GM19467 (cell line): ENCODE measurements at regions not wholly inside any gene's neighbourhood (a gene's known extent, or its start where the extent isn't known, plus 50 kb on each side); places are given as distances from the start of the nearest gene placed in this dataset.

ENCODE experiments used
- ATAC-seq: cut with Tn5 transposase; IDR thresholded peaks from one replicate; pipeline ENCODE4 v1.9.1; 2021; ENCODE audit warnings: mild to moderate bottlenecking, moderate library complexity; ENCODE audit not compliant: unreplicated experiment

- ATAC-seq: no peak
Measured at GRCh38 chr3:18778598-18778997, 353.5 kb upstream of the SATB1 start.

- no peak for ATAC-seq
Measured at GRCh38 chr3:18778094-18778493, 353.0 kb upstream of the SATB1 start.

GRCh38 chr3:18775501-18775900 is 350.4 kb upstream of the SATB1 start:
- no peak for ATAC-seq

DNA sequence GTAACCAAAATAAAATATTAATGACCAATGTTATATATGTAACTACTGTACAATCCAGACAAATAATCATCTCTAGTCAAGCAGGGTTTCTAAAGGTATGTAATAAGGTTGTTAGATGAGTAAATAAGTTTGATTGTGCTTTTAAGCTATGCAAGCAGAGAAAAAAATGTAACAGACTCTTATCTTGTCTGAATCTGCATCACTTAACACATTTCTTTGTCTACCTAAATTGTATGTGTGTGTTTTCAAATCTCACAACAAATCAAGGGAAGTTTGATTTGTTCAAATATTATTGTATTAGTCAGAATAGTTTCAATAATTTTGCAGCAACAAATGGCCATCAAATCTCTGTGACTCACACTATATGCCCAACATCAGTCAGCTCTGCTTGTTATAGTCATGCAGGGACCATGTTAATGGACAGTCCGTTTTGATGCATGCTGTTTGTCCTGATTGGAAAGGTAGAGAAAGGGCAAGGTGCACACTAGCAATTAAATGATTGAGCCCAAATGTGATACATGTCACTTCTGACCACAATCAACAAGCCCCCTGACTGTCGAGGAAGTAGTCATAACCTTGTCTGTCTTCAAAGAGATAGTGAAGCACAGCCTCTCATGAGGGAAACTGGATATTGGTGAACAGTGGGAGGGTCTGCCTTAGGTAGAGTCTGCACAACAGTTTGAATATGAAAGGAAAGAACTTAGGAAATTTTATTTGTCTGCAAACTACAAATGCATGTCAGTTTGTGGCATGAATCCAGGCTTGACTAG is 349.4 kb upstream of the SATB1 start:
- no peak for ATAC-seq

DNA sequence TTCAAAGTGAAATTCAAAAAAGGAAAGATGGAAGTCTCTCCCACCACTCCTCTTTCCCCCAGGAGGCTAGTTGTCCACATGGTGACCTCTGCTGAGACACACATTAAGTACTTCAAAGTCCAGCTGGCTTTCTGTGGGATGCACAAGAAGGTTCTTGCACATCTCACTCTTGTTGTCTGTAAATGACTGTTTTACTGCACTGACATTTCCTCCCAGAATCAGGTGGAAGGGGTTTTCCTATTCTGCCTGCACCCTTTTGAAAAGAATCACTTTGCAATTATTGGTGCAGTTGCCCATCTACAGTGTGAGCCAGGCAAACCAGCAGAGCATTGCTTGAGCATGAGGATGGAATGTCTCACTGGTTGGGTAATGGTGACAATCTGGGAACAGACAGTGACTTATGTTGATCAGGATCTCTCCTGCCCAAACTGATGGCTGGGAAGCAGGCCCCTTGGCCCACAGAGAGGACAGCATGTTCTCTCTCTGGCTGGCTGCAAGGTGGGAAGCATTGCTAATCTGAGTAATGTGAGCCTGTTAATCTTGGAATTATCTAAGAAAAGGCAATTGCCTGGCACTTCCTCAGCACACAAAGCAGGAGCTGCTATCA is 347.7 kb upstream of the SATB1 start:
- ATAC-seq: no peak

DNA sequence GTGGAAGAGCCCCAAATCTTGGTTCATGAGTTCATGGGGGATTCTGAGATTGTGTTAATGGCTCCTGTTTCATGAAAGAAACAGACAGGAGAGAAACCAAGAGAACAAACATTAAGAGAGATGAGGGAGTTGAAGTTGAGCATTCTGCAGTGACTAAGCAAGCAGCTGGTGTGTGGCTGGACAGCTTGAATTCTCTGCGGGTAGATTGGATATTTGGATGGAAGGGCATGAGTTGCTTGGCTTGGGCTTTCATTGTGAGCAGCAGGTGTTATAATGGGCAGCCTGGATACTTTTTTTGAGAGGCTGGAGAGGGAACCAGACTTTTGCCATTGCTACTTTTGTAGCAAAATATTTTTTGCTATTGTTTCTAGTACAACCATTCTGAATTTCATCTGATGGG is 346.8 kb upstream of the SATB1 start:
- no peak for ATAC-seq

DNA sequence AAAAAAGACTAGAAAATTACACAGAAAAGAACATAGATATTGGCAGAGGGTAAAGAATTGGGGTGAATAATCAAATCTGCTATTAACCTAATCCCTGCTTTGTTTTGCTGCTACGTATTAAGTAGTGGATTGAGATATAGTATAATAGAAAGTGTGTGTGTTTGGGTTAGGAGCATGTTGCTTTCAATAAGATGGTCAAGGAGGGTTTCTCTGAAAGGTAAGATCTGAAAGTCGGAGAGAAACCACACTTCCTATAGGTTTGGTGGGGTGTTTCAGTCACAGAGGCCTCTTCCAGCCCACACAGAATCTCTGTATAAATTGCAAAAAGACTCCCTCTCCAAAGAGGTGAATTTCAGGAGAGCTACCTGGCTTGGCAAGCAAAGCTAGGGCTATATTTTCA is 345.7 kb upstream of the SATB1 start:
- ATAC-seq: no peak

GRCh38 chr3:18767756-18768303 is 342.7 kb upstream of the SATB1 start:
- ATAC-seq: no peak

DNA sequence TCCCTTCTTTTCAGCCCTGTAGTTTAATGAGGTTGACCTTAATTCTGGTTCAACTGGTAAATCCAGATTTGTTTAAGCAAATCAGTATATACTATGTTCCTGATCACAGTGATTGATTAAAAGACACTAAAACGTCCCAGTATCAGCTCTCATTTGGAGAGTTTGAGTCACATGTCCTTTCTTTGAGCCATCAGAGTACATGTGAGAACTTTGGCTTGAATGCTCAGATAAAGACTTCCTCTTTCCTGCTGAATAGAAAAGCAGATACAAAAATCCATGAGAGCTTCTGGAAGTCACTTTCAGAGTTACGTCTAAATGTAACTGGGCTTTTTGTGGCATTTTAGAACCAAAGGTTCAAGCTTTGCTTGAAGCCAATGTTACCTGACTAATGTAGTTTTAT is 341.8 kb upstream of the SATB1 start:
- no peak for ATAC-seq

GRCh38 chr3:18765662-18766061 is 340.5 kb upstream of the SATB1 start:
- no peak for ATAC-seq

GRCh38 chr3:18765161-18765560 is 340.0 kb upstream of the SATB1 start:
- ATAC-seq: no peak

DNA sequence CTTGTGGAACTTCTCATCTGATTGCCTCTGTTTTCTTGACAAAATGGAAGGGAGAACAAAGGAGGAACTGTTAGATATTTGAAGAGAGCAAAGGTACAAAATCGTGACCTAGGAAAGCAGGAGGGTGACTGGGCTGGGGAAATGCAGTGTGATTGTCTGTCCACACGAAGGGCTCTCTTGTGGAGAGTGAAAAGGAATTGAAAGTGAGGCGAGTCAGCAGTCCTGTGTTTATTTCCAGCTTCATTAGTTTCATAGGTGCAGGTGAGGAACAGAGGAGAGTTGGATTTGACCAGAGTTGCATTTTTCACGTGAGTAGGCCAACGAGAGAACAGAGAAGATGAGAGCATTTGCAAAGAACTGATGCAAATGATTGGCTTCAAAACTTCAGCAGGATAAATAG is 336.4 kb upstream of the SATB1 start:
- ATAC-seq: no peak

DNA sequence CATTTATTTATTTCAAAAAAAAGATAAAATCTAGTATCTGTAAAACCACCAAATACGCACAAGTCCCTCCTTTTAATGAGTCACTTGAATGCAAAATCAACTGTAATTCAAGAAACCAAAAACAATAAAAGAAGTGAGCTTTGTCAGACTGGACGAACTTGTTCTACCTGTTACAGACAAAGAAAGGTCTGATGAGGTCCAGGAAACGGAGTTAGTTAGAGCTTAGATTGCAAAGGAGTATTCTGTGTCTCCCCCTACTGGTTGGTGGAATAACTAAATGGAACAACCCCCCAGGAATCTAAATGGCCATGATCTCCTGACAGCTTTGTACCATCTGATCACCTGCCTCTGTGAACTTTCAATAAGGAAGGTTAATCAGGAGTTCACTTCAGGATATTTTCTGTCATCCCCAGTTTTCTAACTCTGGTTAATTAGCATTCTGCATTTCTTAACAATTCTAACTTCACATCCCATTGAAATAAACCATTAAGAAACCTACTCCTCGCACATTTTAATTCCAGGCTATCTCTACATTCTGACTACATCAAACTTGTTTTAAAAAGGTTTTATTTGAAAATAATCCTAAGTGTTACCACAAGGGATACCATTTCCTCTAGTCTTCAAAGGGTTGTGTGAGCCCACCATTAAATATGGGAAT is 333.0 kb upstream of the SATB1 start:
- ATAC-seq: peak; percentile 91

DNA sequence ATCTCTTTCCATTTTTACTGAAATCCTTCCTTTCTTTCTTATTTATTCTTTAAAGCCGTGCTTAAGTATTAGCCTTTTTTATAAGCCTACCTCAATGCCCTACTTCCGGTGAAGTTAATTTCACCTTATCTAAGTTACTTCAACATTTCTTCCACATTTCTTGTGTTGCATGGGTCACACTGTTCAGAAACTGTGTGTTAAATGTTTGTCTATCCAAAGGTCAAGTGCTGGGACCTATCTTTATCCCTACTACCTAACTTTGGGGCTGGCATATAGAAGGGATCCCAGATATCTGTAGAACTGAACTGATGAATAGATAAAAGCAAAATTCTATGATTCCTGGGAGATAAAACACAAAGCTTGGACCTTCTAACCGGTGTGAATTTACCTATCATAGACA is 332.3 kb upstream of the SATB1 start:
- no peak for ATAC-seq

GRCh38 chr3:18752273-18752934 is 327.3 kb upstream of the SATB1 start:
- no peak for ATAC-seq

- no peak for ATAC-seq
Measured at GRCh38 chr3:18751514-18751913, 326.4 kb upstream of the SATB1 start.

DNA sequence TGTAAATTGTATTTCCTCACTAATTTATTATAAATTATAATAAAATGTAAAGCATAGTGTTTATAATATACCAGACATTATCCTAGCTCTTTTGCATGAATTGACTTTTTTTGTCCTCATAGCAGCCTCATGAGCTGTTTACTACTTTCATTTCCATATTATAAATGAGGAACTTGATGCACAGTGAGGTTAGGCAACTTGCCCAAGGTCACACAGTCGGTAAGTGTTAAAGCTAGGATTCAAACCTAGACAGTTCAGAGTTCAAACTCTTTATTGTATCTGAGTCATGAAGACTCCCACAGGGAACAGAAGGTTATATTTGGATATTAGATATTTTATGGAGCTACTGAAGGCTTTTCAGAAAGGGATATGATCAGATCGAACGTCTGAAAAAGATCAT is 322.2 kb upstream of the SATB1 start:
- ATAC-seq: no peak

DNA sequence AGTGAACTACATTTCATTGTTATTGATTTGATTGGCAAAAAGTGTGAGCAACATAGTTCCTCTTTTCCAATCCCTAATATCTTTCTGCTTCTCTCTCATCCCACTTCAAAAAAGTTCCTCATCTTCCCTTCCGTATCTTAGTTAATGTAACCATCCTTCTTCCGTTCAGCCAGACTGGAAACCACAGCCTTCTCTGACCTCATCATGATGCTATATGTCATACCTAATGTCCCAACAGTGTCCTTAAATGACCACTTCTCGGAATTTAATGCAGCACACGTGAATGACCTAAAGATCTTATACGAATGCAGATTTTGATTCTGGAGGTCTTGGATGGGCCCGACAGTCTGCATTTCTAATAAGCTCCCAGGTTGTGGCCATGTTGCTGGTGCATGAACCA is 320.3 kb upstream of the SATB1 start:
- no peak for ATAC-seq

DNA sequence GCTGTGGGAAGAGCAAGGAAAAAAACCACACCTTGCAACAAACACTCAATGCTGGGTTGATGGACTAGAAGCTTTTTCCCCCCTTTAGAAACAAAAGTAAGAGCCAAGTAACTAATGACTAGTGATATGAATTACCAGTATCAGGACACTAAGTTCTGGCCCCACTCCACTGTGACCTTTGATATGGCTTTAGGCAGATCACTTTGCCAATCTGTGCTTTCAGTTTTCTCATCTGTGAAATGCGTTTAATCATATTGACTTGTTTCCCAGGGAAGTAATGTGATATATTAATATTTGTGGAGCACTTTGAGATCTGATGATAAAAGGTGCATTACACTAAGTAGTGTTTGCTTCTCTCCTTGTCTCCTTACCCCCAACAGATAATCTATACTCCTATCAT is 319.3 kb upstream of the SATB1 start:
- ATAC-seq: no peak

DNA sequence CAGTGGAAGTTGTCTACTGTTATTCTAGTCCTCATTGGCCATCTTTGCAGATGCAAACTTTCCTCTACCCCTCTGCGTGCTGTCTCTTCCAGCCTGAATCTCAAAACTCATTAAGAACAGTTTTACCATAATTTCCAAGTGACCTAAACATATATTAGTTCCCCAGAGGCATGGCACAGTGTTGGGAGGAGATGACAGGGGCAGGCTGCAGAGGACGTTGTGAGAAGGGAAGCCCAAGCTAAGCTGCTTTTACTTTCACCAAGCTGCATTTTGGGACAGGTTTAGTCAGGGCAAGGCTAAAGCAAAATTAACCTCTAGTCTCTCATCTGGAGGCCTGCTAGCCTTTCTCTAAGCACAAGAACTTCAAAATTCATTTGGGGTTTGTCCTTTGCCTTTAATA is 318.6 kb upstream of the SATB1 start:
- ATAC-seq: no peak
